ENCODE measurements at regions not wholly inside any gene's neighbourhood (a gene's known extent, or its start where the extent isn't known, plus 50 kb on each side); places are given as distances from the start of the nearest gene placed in this dataset.

DNA sequence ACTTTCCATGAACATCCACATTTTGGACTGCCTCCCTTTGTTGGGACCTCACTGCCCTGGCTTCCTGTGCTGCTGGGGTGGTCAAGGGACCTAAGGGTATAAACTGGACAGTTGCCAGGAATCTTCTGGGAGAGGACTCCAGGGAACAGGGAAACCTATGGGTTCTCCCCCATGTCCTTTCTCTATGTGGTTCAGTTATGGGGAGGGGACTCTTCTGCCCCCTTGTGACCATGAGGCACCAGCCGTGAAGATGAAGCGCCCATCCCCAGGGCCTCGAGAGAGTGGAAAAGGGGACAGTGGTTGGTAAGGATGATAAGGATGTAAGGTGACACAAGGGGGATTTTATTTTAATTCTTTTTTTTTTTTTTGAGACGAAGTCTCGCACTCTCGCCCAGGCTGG is 177.0 kb upstream of the TMEM132C start:
- TF ChIP-seq, protein P1, sequence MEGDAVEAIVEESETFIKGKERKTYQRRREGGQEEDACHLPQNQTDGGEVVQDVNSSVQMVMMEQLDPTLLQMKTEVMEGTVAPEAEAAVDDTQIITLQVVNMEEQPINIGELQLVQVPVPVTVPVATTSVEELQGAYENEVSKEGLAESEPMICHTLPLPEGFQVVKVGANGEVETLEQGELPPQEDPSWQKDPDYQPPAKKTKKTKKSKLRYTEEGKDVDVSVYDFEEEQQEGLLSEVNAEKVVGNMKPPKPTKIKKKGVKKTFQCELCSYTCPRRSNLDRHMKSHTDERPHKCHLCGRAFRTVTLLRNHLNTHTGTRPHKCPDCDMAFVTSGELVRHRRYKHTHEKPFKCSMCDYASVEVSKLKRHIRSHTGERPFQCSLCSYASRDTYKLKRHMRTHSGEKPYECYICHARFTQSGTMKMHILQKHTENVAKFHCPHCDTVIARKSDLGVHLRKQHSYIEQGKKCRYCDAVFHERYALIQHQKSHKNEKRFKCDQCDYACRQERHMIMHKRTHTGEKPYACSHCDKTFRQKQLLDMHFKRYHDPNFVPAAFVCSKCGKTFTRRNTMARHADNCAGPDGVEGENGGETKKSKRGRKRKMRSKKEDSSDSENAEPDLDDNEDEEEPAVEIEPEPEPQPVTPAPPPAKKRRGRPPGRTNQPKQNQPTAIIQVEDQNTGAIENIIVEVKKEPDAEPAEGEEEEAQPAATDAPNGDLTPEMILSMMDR (conservative IDR thresholded peaks at IDR 0.05; ENCODE audit: low read depth), result no peak
- H3K27ac ChIP-seq, result no peak overlapping the region
- ChIA-PET POLR2A (ENCODE audit: low non-redundant PET) (no interaction called here), CTCF (no interaction called here)
- DNase-seq (ENCODE audit: low spot score), result no peak

DNA sequence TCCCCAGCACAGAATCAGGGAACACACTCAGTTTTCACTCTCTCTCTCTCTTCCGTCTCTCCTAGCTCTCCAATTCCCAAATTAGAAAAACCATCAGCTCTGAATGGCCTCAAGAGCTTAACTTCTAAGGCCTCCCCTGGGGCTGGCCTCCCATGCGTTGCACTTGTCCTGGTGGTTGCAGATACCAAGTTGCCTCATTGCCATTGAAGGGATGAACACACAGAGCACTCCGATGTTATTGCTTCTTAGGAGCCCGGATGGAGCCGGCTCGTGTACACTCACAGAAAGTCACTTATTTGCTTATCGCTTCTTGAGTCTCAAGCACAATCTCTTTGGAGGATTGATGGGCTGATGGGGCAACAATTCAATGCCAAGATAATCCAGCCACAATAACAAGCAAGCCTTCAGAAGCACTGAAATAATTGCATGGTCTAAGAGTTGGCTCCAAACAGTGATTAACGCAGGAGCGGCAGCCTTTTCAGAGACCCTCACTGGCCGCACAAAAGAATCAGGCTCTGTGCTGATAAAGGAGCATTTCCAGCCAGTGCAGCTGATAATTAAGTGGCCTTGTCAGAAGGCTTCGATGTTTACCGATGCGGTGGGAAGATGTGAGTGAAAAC is 175.8 kb upstream of the TMEM132C start:
- TF ChIP-seq, protein P1 (conservative IDR thresholded peaks at IDR 0.05; ENCODE audit: low read depth), result no peak
- no peak for DNase-seq (ENCODE audit: low spot score)
- POLR2A ChIA-PET (ENCODE audit: low non-redundant PET), result no interaction called here
- CTCF ChIA-PET, result no interaction called here
- H3K27ac ChIP-seq, result no peak overlapping the region

DNA sequence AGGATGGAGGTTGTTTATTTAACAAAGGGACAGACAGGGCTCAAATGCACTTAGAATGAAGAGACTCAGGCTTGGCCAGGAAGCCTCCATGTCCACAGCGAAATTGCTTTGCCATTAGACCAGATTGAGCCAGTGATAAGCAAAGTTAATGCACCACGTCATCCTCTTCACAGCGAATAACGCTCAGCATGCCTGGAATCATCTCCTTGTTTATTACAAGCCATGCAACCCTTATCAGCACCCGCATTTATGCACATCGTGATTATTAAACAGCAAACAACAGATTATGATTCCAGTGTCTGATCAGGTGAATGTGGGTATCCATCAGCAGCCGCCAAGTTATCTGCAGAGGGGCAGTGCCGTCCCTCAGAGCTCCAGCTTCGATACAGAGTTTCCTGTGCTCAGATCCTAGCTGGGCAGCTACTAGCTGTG is 175.0 kb upstream of the TMEM132C start:
- TF ChIP-seq, protein P1 (conservative IDR thresholded peaks at IDR 0.05; ENCODE audit: low read depth), result no peak
- no peak overlapping the region for H3K27ac ChIP-seq
- DNase-seq (ENCODE audit: low spot score), result no peak
- POLR2A ChIA-PET (ENCODE audit: low non-redundant PET), result no interaction called here
- CTCF ChIA-PET, result no interaction called here

DNA sequence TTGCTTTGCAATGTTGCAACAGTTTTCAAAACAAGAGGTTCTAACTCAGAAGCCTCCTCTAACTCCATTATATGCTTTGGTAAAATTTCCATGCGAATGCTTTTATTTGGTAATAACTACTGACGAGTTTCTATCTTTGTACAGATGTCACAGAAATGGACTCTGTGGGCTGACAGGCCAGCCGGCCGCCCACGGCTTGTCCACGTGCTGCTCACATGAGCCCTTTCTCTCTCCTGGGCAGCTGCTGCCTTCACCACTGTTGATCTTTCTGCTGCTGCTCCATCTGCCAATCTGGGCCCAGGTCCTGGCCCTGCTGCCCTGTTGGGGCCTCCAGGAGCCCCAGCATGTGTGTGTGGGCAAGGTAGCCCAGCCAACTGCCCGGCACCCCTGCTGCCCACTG is 168.2 kb upstream of the TMEM132C start:
- no peak overlapping the region for H3K27ac ChIP-seq
- ChIA-PET CTCF (no interaction called here), POLR2A (ENCODE audit: low non-redundant PET) (no interaction called here)
- no peak for DNase-seq (ENCODE audit: low spot score)
- TF ChIP-seq, protein P1 (conservative IDR thresholded peaks at IDR 0.05; ENCODE audit: low read depth), result no peak

DNA sequence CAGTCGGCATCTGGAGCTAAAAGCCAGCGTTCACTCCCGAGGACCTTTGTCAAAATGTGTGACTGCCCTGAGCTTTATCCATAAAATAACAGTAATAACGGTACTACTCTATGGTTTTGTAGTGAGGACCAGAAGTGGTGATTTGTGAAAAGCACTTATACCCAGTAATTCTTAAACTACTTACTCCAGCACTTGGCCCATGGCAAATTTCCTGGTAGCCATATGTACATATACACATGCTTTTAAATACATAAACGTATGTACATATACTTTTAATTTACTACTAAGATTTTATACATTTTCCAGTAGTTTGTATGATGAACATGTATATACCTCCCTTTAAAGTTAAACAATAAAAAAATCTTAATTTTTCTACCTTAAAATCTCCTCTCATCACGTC is 163.8 kb upstream of the TMEM132C start:
- no peak for DNase-seq (ENCODE audit: low spot score)
- CTCF ChIA-PET, result no interaction called here
- no peak overlapping the region for H3K27ac ChIP-seq
- POLR2A ChIA-PET (ENCODE audit: low non-redundant PET), result no interaction called here
- TF ChIP-seq, protein P1 (conservative IDR thresholded peaks at IDR 0.05; ENCODE audit: low read depth), result no peak

DNA sequence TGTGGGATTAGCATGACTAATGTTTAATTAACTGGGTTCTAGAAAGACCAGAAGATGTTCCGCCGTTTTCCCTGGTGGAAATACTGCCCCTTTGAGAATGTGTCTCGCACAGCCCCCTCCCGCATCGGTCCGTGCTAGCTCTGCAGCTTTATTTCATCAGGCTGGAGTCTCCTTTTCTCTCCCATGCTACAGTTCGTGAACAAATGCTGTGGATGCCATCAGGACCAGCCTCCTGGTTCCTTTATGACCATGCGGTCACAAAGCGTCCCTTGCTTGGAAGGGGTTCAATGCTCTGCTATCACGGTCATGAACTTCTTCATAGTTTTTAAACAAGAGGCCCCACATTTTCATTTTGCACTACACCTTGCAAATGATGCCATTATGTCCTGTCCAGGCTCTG is 157.7 kb upstream of the TMEM132C start:
- DNase-seq (ENCODE audit: low spot score), result no peak
- ChIA-PET CTCF (no interaction called here), POLR2A (ENCODE audit: low non-redundant PET) (no interaction called here)
- TF ChIP-seq, protein P1 (conservative IDR thresholded peaks at IDR 0.05; ENCODE audit: low read depth), result no peak
- no peak overlapping the region for H3K27ac ChIP-seq

DNA sequence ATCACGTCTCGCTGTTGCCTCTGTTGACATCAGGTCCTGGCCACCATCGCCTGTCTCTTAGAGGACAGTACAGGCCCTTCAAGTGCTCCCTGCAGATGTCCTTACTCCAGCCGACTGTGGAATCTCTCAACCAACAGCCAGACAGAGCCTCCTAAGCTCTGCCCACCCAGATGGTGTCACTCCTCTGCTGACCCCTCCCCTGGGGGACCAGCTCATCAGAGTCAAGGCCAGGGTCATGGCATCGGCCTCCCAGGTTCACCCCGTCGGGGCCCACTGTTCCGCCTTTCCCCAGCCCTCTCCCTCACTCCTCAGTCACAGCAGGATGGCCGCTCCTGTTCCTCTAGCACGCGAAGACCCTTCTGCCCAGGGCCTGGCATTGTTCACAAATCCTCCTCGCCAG is 157.3 kb upstream of the TMEM132C start:
- no peak for DNase-seq (ENCODE audit: low spot score)
- ChIA-PET POLR2A (ENCODE audit: low non-redundant PET) (no interaction called here), CTCF (no interaction called here)
- TF ChIP-seq, protein P1 (conservative IDR thresholded peaks at IDR 0.05; ENCODE audit: low read depth), result no peak
- H3K27ac ChIP-seq, result no peak overlapping the region

All from RWPE1 (cell line).